Posterior vena cava (tissue), 2 donors: ENCODE measurements at regions not wholly inside any gene's neighbourhood (a gene's known extent, or its start where the extent isn't known, plus 50 kb on each side); places are given as distances from the start of the nearest gene placed in this dataset.
"Not testable (repeated sequence)": the region's sequence is repeated elsewhere in the genome, so short reads cannot be mapped to it uniquely, and the experiment has no call there.

Experiments used
- DNase-seq: peaks from one replicate; pipeline ENCODE4 v3.0.0-alpha.2; 2020; ENCODE audit warnings: low spot score
- intact Hi-C, 2 donors: fragments of 100-400 bp; cut with DNase I; formaldehyde crosslinking; loops; one replicate each; pipeline versions ENCODE4 v1.14.1 to v1.14.2; 2022 to 2023
- donor health status: DM: yes; HTN: yes; CAD: no.
- donor health status: DM: yes; HTN: yes; CAD: no.

DNA sequence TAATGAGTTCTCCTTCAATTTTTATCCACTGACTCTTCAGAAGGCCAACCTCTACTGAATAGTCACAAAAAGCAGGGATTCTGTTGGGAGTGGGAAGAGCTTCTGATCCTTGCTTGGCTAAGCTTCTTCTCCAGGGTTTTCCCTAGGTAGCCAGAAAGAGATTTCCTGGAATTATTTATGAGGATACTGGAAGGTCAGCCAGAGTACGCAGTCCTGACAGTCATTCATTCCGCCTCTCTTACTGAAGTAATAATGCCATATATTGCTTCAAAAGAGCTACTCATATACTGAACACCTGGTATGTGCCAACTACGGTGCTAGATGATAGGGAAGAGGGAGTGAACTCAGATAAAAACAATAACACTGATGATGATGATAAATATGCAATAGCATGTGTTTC is 116.1 kb downstream of the CCDC34 start:
- DNase-seq, result no peak
- intact Hi-C loops, result no loop called here

DNA sequence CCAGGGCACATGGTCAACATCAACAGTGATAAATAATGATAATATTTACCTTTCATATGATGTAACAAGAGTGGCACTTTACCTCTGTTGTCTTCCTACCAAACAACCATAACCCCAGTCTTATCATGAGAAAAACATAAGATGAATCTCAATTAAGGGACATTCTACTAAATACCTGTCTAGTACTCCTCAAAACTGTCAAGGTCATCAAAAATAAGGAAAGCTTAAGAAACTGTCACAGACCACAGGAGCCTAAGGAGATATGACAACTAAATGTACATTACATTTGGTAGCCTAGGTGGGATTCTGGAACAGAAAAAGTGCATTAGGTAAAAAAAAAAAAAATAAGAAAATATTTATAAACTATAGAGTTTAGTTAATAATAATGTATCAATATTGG is 118.1 kb downstream of the CCDC34 start:
- intact Hi-C loops, result no loop called here
- no peak for DNase-seq

DNA sequence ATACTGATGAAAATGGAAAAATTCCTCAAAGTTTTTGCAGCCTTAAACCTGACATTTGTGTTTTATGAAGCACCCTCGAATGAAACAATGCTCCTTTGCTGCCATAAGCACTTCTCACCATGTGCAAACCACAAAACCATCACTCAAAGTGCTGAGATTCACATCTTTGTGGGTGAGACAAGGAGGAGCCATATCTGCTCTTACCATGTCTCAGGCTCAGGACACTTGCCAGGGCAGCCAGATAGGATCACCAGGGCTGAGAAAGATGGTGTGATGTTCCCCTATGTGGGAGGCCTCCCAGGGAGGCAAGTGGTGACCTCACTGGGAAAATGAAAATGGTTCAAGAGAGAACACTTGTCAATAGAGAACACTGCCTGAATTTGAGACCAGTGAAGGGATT is 120.4 kb downstream of the CCDC34 start:
- no peak for DNase-seq
- intact Hi-C loops, result no loop called here

DNA sequence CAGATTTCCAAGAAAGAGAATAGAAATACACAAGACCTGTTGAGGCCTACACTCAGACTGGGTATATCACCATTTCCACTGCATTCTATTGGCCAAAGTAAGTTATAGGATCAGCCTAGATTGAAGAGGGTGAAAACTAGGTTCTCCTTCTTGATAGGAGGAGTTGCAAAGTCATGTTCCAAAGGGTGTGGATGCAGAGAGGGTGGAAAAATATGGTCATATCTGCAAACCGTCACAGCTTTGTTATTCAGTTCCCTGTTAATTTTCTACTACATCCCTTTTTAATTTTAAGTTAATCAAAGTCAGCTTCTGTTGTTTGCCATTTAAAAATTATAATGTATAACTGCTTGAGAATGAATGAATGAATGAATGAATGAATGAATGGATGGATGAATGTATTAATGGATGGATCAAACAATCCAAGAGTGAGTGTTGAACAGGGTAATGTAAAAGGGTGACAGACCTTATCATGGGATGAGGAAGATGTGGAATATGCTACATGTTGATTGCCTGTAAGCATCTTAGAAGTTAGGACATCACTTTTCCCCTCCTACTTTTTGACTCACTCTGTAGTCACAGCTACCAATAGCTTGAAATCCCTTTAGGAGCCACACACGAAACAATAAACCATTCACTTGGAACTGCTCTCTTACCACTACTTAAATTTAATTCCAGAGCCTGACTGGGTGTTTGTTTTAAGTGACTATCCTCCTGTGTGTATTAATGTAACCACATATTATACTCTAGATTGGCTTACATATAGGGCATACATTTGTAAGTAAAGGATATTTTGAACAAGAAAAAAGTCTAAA is 121.5 kb downstream of the CCDC34 start:
- no peak for DNase-seq
- intact Hi-C loops, result no loop called here

DNA sequence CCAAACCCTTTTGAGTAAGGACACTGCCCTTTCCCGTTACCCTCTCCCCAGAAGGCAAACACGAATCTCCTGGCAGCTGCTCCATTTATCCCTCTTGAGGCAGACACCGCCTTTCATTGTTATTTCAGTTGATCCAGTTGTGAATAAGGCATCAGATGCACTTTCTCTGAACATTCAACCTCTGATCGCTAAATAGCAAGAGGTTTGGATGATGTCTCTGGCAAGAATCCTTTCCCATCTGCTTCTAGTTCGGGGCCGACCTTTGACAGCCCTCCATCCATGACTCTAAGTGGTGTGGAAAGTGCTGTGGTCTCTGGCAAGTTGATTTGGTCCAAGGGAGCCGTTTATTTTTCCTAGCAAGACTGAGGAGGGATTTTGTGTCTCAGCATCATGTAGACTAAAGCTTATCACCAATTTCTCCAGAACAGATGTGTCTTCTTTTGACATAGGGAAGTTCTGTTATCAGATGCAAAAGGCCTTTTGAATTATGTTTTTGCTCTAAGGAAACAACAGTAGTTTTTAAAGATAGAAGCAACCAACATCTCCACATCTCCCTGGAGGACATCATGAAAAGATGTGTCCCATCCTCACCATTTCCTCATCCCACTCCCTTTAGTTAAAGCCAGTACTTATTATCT is 123.6 kb downstream of the CCDC34 start:
- intact Hi-C loops, result loop anchor here in 1 of 2 donors (5.0 kb wide), 1 partner anchor 1518 kb away; no protein-coding TSS in a partner anchor
- peak; percentile 82 for DNase-seq

DNA sequence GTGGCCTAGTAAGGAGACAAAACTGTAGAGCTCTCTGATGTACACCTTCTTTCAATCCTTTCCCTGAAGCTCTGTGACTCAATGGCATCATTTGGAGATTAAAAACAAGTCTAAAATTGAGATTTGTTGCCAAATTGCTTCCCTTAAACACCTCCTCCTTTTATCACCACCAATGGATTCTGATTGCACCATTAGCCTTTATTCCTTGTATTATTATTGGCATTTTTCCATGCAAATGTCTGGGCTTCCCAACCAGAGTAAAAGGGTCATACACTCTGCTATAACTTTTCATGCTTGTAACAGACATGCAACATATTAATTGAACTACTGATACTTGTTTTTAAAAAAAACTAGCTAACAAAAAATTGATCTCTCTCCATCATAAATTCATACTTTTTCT is 124.2 kb downstream of the CCDC34 start:
- intact Hi-C loops, result loop anchor here in 1 of 2 donors (5.0 kb wide), 1 partner anchor 1518 kb away; no protein-coding TSS in a partner anchor
- DNase-seq, result no peak

DNA sequence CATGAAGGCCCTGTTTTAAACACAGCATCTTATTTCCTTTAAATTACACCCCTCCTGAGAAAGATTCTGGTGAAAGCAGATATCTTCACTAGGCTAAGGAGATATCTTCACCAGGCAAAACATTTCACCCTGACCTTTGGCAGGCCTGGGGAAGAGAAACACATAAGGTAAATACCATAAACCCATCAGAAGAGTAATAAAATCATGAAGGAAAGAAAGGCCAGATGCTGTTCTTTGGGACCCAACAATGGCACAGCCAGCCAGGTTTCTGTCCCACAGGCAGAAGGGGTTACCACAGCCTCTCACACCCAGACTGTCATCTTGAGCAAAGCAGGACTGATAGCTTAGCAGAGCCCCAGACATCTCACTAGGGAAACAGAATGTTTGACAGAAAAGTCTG is 125.4 kb downstream of the CCDC34 start:
- intact Hi-C loops, result loop anchor here in 1 of 2 donors (5.0 kb wide), 1 partner anchor 1520 kb away; no protein-coding TSS in a partner anchor

DNA sequence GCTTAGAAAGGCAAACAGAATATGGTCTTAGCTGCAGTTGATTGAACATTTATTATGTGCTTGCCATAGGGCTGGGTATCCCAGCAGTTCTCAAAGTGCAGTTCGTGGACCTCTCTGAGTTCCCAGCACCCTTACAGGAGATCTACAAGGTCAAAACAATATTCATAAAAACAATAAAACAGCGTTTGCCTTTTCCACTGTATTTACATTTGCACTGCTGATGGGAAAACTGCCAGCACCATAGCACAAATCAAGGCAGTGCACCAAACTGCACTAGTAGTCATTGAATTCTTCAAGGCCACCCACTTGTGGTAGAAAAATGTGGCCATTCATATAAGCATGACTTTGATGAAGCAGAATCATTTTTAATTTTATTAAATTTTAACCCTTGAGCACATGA is 128.1 kb downstream of the CCDC34 start:
- intact Hi-C loops, result loop anchor here in 1 of 2 donors (2.0 to 5.0 kb wide), 2 partner anchors 42 to 1522 kb away; no protein-coding TSS in a partner anchor

More for the DNA sequence above, 125.4 kb downstream of the CCDC34 start:
- no peak for DNase-seq

DNA sequence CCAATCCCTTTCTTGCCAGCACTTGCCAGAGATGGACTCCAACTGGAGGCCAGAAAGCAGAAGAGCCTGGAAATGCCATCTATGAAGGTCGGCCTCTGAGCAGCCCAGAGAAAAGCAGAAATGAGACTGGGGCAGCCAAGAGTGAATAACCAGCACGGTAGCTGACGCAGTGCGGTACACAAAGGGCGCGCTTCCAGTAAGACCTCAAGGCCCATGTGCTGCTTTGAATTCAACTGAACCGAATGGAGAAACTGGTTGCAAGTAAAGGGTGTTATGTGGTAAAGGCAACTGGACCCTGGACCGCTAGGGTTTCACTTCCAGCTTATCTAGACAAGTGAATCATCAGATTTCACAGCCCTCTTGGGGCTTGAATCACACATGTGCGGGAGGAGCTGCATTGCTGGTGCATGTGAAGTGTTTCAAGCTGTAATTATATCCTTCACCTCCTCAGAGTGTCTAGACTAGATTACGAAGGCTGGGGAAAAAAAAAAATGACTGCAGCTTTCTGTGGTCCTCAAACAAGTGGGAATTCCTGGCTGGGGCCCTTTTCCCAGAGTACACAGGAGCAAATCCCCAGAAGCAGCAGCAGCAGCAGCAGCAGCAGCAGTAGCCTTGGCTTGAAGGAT is 128.9 kb downstream of the CCDC34 start:
- intact Hi-C loops, result loop anchor here in 1 of 2 donors (2.0 kb wide), 1 partner anchor 41 kb away; no protein-coding TSS in a partner anchor
- peak; percentile 89 for DNase-seq

More for the DNA sequence above, 128.1 kb downstream of the CCDC34 start:
- DNase-seq, result no peak

DNA sequence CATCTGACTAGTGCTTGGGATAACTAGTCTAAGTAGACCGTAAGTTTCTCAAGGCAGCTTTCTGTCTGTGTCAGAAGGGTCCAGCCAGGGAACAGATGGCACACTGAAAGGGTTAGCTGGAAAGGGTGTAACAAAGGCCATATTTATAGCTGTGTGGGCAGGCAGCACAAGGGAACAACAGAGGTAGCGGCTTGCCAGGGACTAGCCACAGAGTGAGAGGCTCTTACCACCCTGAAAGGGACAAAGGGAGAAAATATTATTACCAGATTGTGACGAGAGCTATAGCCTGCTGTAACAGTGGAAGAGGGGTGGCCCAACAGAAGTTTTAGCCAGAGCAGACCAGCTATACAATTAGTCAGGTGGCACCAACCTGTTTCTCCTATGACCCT is 129.4 kb downstream of the CCDC34 start:
- intact Hi-C loops, result loop anchor here in 1 of 2 donors (2.0 kb wide), 1 partner anchor 41 kb away; no protein-coding TSS in a partner anchor
- DNase-seq, result no peak

DNA sequence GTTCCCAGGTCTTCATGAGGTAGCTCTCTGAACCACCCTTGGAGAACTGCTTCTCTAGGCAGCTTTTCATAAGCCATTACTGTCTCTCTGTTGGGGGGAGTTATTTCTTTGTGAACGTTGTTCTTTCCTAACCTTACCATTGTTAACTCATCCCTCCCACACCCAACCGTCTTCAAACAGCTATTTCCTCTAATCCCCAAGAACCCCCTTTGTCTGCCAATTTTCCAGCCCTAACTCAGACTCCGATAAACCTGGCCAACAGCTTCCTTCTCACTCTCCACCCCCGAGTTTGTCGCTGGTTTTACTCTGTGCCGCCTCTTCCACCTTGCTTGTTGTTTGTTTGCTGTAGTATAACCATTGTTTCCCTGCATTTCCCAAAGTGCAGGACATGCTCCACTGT is 131.5 kb downstream of the CCDC34 start:
- DNase-seq, result no peak

DNA sequence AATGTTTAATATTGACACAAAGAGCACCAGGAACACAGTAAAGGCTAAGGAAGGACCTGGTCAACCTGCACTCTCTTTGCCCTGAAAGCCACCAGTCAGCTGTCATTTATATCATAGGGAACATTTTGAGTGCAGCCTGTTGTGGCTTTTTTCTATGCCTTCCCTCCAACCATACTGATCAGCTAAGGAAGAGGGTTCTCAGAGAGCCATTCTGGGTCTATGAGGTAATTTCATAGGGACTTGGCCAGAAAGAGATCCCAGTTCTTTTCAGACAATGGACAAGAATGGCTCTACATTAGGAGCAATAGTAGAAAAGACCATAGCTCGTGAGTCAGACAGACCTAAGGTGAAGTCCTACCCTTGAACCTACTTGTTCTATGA is 132.8 kb downstream of the CCDC34 start:
- intact Hi-C loops, result no loop called here
- no peak for DNase-seq

More for the DNA sequence above, 131.5 kb downstream of the CCDC34 start:
- intact Hi-C loops, result no loop called here

DNA sequence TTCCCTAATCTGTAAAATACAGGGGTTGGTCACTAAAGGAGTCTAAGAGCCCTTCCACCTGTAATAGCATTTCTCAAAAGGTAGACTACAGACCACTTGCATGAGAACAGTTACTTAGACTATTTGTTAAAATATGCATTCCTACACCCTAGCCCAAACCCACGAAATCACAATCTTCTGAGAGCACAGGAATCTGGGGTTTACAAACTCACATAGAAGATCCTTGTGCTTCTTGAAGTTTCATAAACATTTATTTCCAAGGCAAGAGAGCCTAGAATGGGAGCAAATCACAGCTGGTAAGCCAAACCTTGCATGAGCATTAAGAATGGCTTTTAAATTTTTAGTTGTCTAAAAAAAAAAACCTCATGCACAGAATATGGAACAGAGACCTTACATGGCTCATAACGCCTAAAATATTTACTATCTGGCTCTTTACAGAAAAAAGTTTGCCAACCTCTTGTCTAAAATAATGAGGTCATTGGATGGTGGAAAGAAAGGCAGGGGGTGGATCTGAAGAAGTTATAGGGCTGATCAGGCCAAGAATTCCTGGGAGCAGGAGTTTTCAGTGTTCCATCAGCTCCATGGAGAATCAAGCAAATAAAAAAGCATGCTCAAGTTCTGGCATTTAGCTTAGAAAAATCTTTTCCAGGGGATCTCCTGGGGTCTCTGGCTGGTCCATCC is 133.4 kb downstream of the CCDC34 start:
- DNase-seq, result no peak
- intact Hi-C loops, result no loop called here

DNA sequence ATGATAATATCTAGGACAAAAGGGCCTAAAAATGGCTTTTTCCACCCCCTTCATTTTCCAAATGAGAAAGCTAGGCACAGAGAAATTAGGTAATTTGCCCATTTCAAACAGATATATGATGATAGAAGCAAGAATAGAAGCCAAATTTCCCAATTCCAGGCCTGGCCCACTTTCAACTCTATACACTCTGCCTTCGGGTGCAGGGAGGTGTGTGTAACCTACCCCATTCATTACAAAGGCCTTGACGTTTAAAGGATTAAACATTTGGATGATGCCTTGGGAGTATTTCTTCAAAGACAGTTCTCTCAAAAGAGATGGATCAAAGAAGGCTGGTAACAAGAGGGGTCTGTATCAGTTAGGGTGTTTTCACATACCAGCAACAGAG is 134.1 kb downstream of the CCDC34 start:
- intact Hi-C loops, result no loop called here
- no peak for DNase-seq

DNA sequence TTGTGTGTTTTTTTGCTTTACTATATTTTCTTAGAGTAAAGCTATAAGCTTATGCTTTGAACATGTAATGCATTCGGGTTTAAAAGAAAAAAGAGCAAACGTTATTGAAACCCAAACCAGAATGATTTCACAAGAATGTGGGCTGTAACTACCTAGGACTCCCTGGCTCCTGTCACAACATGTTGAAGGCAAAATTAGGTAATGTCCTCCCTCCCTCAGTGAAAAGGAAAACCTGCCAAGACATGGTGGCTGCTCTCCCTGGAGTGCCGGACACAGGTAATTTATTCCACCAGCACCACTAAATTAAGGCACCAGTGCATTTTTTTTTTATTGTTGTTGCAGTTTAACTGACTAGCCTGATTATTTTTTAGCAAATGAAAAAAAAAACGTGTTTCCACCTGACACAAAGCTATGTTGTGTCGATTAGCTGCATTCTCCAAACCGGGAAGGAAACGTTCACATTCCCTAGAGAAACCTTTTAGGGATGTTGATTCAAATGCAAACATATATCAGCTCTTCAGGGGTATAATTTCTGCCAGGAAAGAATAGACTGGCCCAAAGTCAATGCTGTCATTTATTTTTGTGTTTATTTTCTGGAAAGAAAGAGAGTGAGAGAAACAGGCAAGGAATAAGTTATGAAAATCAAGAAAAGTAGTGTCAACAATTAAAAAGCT is 134.6 kb downstream of the CCDC34 start:
- no peak for DNase-seq
- intact Hi-C loops, result no loop called here

DNA sequence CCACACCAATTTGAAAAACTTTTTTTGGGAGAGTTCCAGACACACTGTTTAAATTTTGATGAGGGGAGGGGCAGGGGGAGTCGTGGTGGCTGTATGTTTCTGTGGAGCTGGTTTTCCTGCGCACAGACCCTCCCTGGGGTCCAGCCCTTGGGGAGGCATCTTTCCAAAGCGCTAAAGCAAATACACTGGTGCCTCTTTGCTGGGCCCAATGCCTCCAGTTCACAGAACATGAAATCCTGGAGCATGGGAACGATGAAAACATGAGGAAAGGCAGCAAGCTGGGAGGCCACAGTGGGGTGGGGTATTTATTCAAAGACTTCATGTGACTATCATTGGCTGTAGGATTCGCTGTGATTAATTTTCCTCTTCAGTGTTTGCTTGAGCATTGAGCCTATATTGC is 135.3 kb downstream of the CCDC34 start:
- no peak for DNase-seq
- intact Hi-C loops, result no loop called here

DNA sequence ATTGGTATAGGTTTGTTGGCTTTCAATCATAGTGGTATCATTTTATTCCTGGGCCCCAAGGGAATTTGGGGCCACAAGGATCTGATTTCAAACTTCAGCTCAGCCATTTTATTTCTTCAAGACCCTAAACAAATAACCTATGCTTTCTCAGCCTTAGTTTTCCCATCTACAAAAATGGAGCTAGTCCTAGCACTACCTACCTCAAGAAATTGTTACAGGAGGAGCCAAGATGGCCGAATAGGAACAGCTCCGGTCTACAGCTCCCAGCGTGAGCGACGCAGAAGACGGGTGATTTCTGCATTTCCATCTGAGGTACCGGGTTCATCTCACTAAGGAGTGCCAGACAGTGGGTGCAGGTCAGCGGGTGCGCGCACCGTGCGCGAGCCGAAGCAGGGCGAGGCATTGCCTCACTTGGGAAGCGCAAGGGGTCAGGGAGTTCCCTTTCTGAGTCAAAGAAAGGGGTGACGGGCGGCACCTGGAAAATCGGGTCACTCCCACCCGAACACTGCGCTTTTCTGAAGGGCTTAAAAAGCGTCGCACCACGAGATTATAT is 143.5 kb downstream of the CCDC34 start:
- intact Hi-C loops, result not testable (repeated sequence)

DNA sequence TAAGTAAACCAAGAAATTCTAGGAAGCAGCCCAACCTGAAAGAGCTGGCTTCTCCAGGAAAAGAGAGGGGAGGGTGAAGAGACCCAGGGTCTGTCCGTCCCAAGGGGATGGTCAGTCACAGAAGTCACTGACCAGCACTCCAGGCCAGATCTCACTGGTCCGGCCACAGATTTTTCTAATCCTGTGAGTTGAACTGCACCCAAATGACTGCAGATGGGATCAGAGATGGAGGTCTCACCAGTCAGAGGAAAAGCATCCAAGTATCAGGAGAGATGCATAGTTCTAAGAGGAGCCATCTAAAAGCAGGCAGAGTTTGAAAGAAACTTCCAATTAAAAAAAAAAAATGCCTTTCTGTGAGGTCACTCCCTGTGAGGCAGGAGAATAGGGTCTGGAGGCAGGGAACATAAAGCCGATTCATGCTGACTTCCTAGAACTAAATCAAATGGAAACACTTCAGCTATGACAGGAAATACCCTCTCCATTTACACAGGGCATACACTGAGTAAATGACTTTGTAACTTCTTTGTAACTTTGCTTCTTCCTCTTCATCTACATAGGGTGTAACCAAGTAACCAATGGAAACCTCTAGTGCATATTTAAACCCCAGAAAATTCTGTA is 144.5 kb downstream of the CCDC34 start:
- intact Hi-C loops, result no loop called here
- no peak for DNase-seq

More for the DNA sequence above, 143.5 kb downstream of the CCDC34 start:
- DNase-seq, result not testable (repeated sequence)
